Dendritic cell treated with granulocyte-macrophage colony-stimulating factor and Interleukin-4, amounts not matched to agents 40 ng/mL and 50 ng/mL, for 4 days (primary cell): ENCODE measurements at regions not wholly inside any gene's neighbourhood (a gene's known extent, or its start where the extent isn't known, plus 50 kb on each side); places are given as distances from the start of the nearest gene placed in this dataset.

ENCODE experiments used
- H3K27ac Mint-ChIP-seq: one replicate; pipeline ENCODE4 v1.8.0; 2022; ENCODE audit warnings: mild to moderate bottlenecking, mixed read lengths
- H3K27me3 Mint-ChIP-seq: one replicate; pipeline ENCODE4 v1.8.0; 2022; ENCODE audit warnings: mild to moderate bottlenecking, mixed read lengths
- H3K36me3 Mint-ChIP-seq: one replicate; pipeline ENCODE4 v1.8.0; 2022; ENCODE audit warnings: low read depth, mixed read lengths
- H3K4me1 Mint-ChIP-seq: one replicate; pipeline ENCODE4 v1.8.0; 2022; ENCODE audit warnings: low read depth, mixed read lengths
- H3K4me3 Mint-ChIP-seq: one replicate; pipeline ENCODE4 v1.8.0; 2022; ENCODE audit warnings: mild to moderate bottlenecking, moderate library complexity, mixed read lengths
- H3K9me3 Mint-ChIP-seq: one replicate; pipeline ENCODE4 v1.8.0; 2022; ENCODE audit warnings: mixed read lengths
- intact Hi-C: fragments of 100-400 bp; cut with micrococcal nuclease; formaldehyde crosslinking; loops from one replicate; pipeline ENCODE4 v1.15.0; 2022

DNA sequence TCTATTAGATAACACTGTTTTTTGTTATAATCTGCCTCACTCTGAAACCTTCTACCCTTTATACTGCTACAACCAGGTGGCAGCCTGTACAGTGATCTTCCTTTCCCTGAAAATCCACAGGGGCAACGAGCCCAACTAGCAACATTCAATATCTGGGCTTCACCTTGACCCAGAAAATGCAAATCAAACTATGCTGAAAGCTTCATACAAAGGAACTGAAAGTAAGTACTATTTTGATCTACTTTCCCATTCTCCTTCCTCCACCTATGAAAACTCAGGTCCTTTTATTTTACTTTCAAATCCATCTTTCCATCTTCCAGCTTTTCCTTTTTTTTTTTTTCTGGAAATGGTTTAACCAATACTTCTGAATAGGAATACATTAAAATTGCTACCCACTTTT is 175.8 kb upstream of the CCDC150 start:
- Mint-ChIP-seq H3K27me3 (peaks cover 16% of the 10 kb centered on the region), H3K4me3 (no peak overlapping the region), H3K9me3 (no peaks in the 10 kb centered on the region), H3K4me1 (peaks cover 5% of the 10 kb centered on the region), H3K36me3 (no peaks in the 10 kb centered on the region), H3K27ac (no peak overlapping the region)
- intact Hi-C loops = no loop called here

- intact Hi-C loops = no loop called here
- Mint-ChIP-seq H3K36me3 (no peaks in the 10 kb centered on the region), H3K27me3 (peaks cover 12% of the 10 kb centered on the region), H3K9me3 (no peaks in the 10 kb centered on the region), H3K27ac (no peak overlapping the region), H3K4me1 (peaks cover 5% of the 10 kb centered on the region), H3K4me3 (no peak overlapping the region)
Measured at GRCh38 chr2:196464311-196464710, 175.2 kb upstream of the CCDC150 start.

DNA sequence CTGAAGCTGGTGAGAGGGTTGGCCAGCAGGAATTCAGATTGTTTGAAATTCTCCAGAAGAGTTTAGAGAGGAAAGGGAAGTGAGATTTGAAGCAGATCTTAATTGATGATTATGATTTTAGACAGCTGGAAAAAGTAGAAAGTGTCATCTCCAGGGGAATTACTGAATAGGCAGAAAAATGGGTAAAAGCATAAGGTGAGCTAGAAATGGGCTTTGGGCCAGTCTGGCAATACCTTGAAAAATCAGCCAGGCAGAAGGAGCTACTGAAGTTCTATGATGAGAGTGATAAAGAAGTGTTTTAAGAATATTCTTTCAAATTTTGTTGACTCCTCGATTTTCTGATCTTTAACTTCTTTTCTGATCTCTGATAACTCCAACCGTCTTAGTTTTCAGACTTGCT is 172.9 kb upstream of the CCDC150 start:
- no peaks in the 10 kb centered on the region for H3K36me3 Mint-ChIP-seq
- H3K4me3 Mint-ChIP-seq = no peak overlapping the region
- H3K9me3 Mint-ChIP-seq = no peaks in the 10 kb centered on the region
- no peak overlapping the region for H3K27ac Mint-ChIP-seq
- intact Hi-C loops = no loop called here
- peaks cover 1% of the 10 kb centered on the region for H3K27me3 Mint-ChIP-seq
- no peaks in the 10 kb centered on the region for H3K4me1 Mint-ChIP-seq

- intact Hi-C loops = no loop called here
- no peak overlapping the region for H3K4me3 Mint-ChIP-seq
- no peak overlapping the region for H3K27ac Mint-ChIP-seq
- H3K9me3 Mint-ChIP-seq = no peaks in the 10 kb centered on the region
- H3K36me3 Mint-ChIP-seq = no peaks in the 10 kb centered on the region
- H3K27me3 Mint-ChIP-seq = no peaks in the 10 kb centered on the region
- no peaks in the 10 kb centered on the region for H3K4me1 Mint-ChIP-seq
Measured at GRCh38 chr2:196468394-196468793, 171.1 kb upstream of the CCDC150 start.

DNA sequence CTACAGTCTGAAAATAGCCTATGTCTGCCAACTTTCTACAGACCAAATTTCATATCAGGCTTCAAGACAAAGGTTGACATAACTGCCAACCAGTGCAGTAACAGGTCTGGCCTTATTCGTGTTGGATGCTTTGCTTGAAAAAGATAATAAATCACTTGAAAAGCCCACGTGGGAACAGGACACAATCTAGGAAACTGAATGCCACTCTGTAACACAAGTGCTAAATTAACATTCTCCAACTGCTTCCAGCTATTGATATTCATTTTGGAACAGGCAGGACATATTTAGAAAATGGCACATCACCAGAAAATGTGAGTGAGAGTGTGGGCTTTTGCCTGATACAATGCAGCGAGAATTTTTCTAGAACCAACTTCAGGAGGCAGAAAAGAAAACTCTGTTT is 165.9 kb upstream of the CCDC150 start:
- intact Hi-C loops = no loop called here
- Mint-ChIP-seq H3K27me3 (no peaks in the 10 kb centered on the region), H3K9me3 (no peaks in the 10 kb centered on the region), H3K4me1 (no peaks in the 10 kb centered on the region), H3K4me3 (no peak overlapping the region), H3K36me3 (no peaks in the 10 kb centered on the region), H3K27ac (no peak overlapping the region)

DNA sequence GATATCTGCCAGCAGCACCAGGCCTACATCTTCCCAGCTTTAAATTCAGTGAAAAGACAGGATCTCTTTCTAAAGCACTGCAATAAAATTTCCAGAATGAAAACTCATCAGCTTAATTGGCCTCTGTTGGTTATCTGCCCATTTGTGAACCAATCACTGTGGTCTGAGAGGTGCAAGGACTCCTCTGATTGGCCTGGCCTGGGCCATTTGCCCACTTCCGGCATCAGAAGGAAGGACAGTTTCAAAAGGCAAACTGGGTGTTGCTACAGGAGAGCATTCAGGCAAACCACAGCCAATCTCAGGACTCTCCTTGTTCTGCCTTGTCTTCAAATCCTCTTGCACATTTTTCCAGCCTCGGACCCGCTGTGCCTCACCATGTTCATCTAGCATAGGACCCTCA is 163.9 kb upstream of the CCDC150 start:
- Mint-ChIP-seq H3K27me3 (peaks cover 2% of the 10 kb centered on the region), H3K4me1 (no peaks in the 10 kb centered on the region), H3K9me3 (no peaks in the 10 kb centered on the region), H3K27ac (no peak overlapping the region), H3K4me3 (no peak overlapping the region), H3K36me3 (no peaks in the 10 kb centered on the region)
- intact Hi-C loops = no loop called here

GRCh38 chr2:196478588-196478987 is 160.9 kb upstream of the CCDC150 start:
- Mint-ChIP-seq H3K27ac (no peak overlapping the region), H3K4me1 (no peaks in the 10 kb centered on the region), H3K36me3 (no peaks in the 10 kb centered on the region), H3K27me3 (peaks cover 2% of the 10 kb centered on the region), H3K9me3 (no peaks in the 10 kb centered on the region), H3K4me3 (no peak overlapping the region)
- intact Hi-C loops = no loop called here

- H3K27me3 Mint-ChIP-seq = peaks cover 2% of the 10 kb centered on the region
- no peaks in the 10 kb centered on the region for H3K36me3 Mint-ChIP-seq
- H3K27ac Mint-ChIP-seq = no peak overlapping the region
- H3K9me3 Mint-ChIP-seq = no peaks in the 10 kb centered on the region
- no peaks in the 10 kb centered on the region for H3K4me1 Mint-ChIP-seq
- intact Hi-C loops = no loop called here
- no peak overlapping the region for H3K4me3 Mint-ChIP-seq
Measured at GRCh38 chr2:196479350-196479749, 160.2 kb upstream of the CCDC150 start.

GRCh38 chr2:196480653-196481323 is 158.7 kb upstream of the CCDC150 start:
- H3K9me3 Mint-ChIP-seq = no peaks in the 10 kb centered on the region
- no peaks in the 10 kb centered on the region for H3K4me1 Mint-ChIP-seq
- H3K36me3 Mint-ChIP-seq = no peaks in the 10 kb centered on the region
- H3K4me3 Mint-ChIP-seq = no peak overlapping the region
- intact Hi-C loops = no loop called here
- H3K27me3 Mint-ChIP-seq = peaks cover 2% of the 10 kb centered on the region
- H3K27ac Mint-ChIP-seq = no peak overlapping the region

DNA sequence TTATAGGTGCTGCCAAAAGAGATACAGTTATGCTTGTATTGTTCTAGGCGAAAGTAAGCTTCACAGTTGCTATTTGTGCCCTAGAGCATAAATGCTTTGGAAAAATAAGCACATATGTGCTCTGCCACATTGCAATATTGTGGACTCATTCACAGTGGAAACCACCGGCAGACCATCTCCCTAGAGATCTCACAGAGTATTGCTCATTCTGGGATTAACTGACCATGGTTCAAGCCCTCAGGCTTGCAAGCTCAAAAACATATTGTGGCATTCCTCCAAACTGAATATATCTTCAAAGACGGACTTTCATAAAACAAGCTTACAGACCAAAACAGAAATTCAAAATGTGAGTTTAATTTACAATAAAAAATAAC is 158.2 kb upstream of the CCDC150 start:
- Mint-ChIP-seq H3K4me1 (no peaks in the 10 kb centered on the region), H3K27ac (no peak overlapping the region), H3K9me3 (no peaks in the 10 kb centered on the region), H3K36me3 (no peaks in the 10 kb centered on the region), H3K27me3 (peaks cover 2% of the 10 kb centered on the region), H3K4me3 (no peak overlapping the region)
- intact Hi-C loops = no loop called here

DNA sequence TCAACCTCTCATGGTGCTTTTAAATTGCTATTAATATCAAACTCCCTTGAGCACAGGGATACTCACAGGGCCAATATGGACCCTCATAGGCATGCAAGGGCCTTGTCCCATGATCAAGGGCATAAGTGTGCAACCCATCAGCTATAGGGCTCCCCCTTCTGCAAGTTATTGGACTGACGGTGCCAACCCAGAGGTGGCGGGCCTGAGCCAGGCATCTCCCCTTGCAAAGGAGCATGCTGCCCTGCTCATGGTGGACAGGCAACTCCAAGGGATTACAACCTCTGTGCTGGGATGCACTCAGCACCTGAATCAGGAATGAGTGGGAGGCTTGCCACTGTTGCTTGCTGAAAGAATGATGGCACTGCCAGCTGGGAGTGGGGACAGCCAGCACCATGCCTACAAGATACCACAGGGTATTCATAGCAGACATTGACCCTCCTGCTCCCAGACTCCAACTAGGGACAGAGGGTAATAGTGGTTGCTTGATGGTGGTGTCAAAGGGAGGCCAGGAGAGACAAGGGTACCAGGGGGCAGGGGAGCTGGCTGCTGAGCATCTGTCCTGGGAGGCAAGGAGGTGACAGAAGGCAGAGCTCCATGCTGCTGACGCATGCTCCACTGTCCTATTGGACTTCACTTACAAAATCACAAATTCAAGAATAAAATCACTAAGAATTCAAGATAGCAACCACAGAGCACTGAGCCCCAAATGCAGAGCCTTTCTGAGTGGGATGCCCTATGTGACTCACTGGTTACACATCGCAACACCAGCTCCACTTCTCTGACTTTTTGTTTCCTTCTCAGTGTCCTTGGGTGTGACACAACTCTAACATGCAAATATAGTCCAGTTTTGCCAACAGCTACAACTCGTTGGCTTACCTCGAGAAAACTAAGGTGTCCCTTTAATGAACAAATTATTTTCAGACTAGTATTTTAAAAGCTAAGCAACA is 157.1 kb upstream of the CCDC150 start:
- intact Hi-C loops = no loop called here
- no peaks in the 10 kb centered on the region for H3K4me1 Mint-ChIP-seq
- H3K9me3 Mint-ChIP-seq = no peaks in the 10 kb centered on the region
- H3K27me3 Mint-ChIP-seq = peaks cover 2% of the 10 kb centered on the region
- no peak overlapping the region for H3K4me3 Mint-ChIP-seq
- H3K27ac Mint-ChIP-seq = no peak overlapping the region
- H3K36me3 Mint-ChIP-seq = no peaks in the 10 kb centered on the region

- H3K27me3 Mint-ChIP-seq = no peaks in the 10 kb centered on the region
- H3K36me3 Mint-ChIP-seq = no peaks in the 10 kb centered on the region
- no peaks in the 10 kb centered on the region for H3K9me3 Mint-ChIP-seq
- H3K4me1 Mint-ChIP-seq = no peaks in the 10 kb centered on the region
- H3K4me3 Mint-ChIP-seq = no peak overlapping the region
- intact Hi-C loops = no loop called here
- H3K27ac Mint-ChIP-seq = no peak overlapping the region
Measured at GRCh38 chr2:196486146-196486545, 153.4 kb upstream of the CCDC150 start.

DNA sequence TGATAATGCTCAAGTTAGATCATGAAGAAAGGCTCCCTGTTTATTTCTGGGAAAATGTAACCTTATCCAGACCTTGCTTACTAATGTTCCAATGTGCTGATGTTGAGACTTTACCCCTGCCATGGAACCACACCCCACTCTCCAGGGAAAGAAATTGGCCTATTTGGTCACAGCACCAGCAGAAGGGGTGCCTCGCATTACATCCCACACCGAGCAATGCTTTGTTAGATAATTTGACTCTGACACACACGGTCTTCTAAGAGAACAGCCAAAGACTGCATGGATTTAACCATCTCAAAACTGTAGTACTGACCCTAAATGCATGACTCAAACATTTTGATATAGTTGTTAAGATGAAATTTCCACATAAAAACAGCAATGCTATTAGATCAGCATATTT is 152.1 kb upstream of the CCDC150 start:
- H3K27me3 Mint-ChIP-seq = no peaks in the 10 kb centered on the region
- H3K27ac Mint-ChIP-seq = no peak overlapping the region
- H3K4me3 Mint-ChIP-seq = no peak overlapping the region
- H3K36me3 Mint-ChIP-seq = no peaks in the 10 kb centered on the region
- intact Hi-C loops = no loop called here
- H3K9me3 Mint-ChIP-seq = no peaks in the 10 kb centered on the region
- H3K4me1 Mint-ChIP-seq = no peaks in the 10 kb centered on the region

DNA sequence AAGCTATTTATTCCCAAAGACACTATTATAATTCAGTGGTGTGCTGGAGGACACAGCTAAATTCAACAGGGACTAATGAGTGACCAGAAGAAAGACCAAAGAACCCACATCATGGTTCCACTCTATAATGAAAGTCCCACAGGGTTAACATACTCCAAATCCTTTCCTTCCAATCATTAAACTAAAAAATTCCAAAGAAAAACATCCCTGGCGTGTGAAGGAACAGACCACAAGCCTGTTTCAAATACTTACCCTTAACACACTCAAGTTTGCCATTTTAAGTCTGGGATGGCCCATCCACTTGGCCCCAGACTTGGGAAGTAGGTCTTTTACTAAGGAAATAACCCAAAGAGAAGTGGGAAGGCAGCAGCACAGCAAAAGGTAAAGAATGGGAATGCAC is 150.1 kb upstream of the CCDC150 start:
- Mint-ChIP-seq H3K4me1 (no peaks in the 10 kb centered on the region), H3K4me3 (no peak overlapping the region), H3K36me3 (no peaks in the 10 kb centered on the region), H3K9me3 (peaks cover 7% of the 10 kb centered on the region), H3K27ac (no peak overlapping the region), H3K27me3 (no peaks in the 10 kb centered on the region)
- intact Hi-C loops = no loop called here
